OCI-LY7 (cell line): ENCODE measurements at regions not wholly inside any gene's neighbourhood (a gene's known extent, or its start where the extent isn't known, plus 50 kb on each side); places are given as distances from the start of the nearest gene placed in this dataset.

Experiments
- BruUV-seq: library from RNA; stranded (reverse); fragments of 400-500 nt; replicated peaks from 2 replicates; lab custom pipeline; 2021; lab: Mats Ljungman, UMichigan
- CTCF ChIA-PET: fragments of 300-600 bp; sonication (Branson Sonifier 250); formaldehyde crosslinking; loops from one replicate; lab custom pipeline; 2022; ENCODE audit warnings: antibody characterized with exemption; ENCODE audit not compliant: unreplicated experiment; lab: Charles Lee
- POLR2A ChIA-PET: fragments of 300-600 bp; sonication (Branson Sonifier 250); formaldehyde crosslinking; loops from one replicate; lab custom pipeline; 2022; ENCODE audit warnings: antibody characterized with exemption; lab: Charles Lee
- DNase-seq: peaks from one replicate; pipeline ENCODE4 v3.0.0-alpha.2; 2015; ENCODE audit warnings: low spot score
- H2AFZ ChIP-seq: fragments of 200-600 bp; sonication (generic), shearing (Covaris generic); 2 replicates; pipeline ENCODE4 v1.6.1; 2014; ENCODE audit warnings: mild to moderate bottlenecking, antibody characterized with exemption, low read length, moderate library complexity
- H3K27ac ChIP-seq: fragments of 200-600 bp; sonication (generic); 2 replicates; pipeline ENCODE4 v1.5.1; 2014; ENCODE audit warnings: mixed run types, low read depth, mild to moderate bottlenecking, moderate library complexity, low read length, inconsistent platforms; ENCODE audit not compliant: poor library complexity, severe bottlenecking
- H3K36me3 ChIP-seq: fragments of 200-600 bp; sonication (generic); 2 replicates; pipeline ENCODE4 v1.6.1; 2014; ENCODE audit warnings: mild to moderate bottlenecking, antibody characterized with exemption, low read length, moderate library complexity, mixed read lengths; ENCODE audit not compliant: insufficient read depth
- H3K4me1 ChIP-seq: fragments of 200-600 bp; sonication (generic); 2 replicates; pipeline ENCODE4 v1.5.1; 2014; ENCODE audit warnings: mild to moderate bottlenecking, low read length; ENCODE audit not compliant: insufficient read depth, poor library complexity, severe bottlenecking
- H3K4me2 ChIP-seq: fragments of 200-600 bp; sonication (generic); 2 replicates; pipeline ENCODE4 v1.6.1; 2014; ENCODE audit warnings: mild to moderate bottlenecking, low read length
- H3K4me3 ChIP-seq: fragments of 200-600 bp; sonication (generic); 2 replicates; pipeline ENCODE4 v1.5.1; 2014; ENCODE audit warnings: mild to moderate bottlenecking, low read depth, low read length; ENCODE audit not compliant: poor library complexity, severe bottlenecking
- H3K79me2 ChIP-seq: fragments of 200-600 bp; sonication (generic); 2 replicates; pipeline ENCODE4 v1.6.1; 2016; ENCODE audit warnings: low read depth, mild to moderate bottlenecking, low read length, moderate library complexity, mixed read lengths; ENCODE audit not compliant: insufficient read depth
- H3K9me2 ChIP-seq: fragments of 200-600 bp; sonication (generic); 2 replicates; pipeline ENCODE4 v1.6.1; 2016; ENCODE audit warnings: mild to moderate bottlenecking, low read length, mixed read lengths; ENCODE audit not compliant: insufficient read depth
- H3K9me3 ChIP-seq: fragments of 200-600 bp; sonication (generic); 2 replicates; pipeline ENCODE4 v1.6.1; 2014; ENCODE audit warnings: mild to moderate bottlenecking, mixed run types, low read length, mixed read lengths
- H4K20me1 ChIP-seq: fragments of 200-600 bp; sonication (generic); 2 replicates; pipeline ENCODE4 v1.6.1; 2014; ENCODE audit warnings: mild to moderate bottlenecking, antibody characterized with exemption, low read length, moderate library complexity, mixed read lengths; ENCODE audit not compliant: insufficient read depth
- EZH2phosphoT487 ChIP-seq: fragments of 200-600 bp; sonication (generic); IDR thresholded peaks from 2 replicates; pipeline ENCODE4 v1.6.1; 2018; ENCODE audit warnings: low read depth, borderline replicate concordance, mild to moderate bottlenecking, mixed run types, antibody characterized with exemption, low read length, moderate library complexity, mixed read lengths
- intact Hi-C: fragments of 100-400 bp; cut with micrococcal nuclease; formaldehyde crosslinking; loops from one replicate; pipeline ENCODE4 v1.10.0; 2022; ENCODE audit not compliant: unreplicated experiment
- TF ChIP-seq, protein P1 (sequence below): fragments of 200-600 bp; sonication (generic); conservative IDR thresholded peaks from 2 replicates; pipeline ENCODE4 v1.5.1; 2014; ENCODE audit warnings: mild to moderate bottlenecking, antibody characterized with exemption, low read length, moderate library complexity, mixed read lengths

DNA sequence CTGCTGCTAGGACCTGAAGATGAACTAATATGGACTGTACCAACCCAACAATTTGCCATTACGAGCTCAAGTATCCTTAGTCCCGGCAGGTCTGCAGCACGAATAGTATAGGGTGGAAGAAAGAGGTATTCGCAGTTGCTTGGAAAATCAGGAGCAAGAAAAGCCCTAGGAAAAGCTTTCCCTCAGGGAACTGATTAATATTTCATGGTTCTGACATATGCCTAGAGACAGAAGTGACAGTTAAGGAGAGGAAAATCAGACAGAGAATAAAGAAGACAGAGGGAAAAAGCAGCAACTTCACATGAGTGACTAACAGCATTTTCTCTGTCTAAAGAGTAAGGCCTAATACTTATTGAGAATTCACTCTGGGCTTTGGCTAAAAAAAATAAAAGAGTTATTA lies 602.9 kb upstream of the ATP2B1 start:
- Histone ChIP-seq H2AFZ (no peak overlapping the region), H3K79me2 (no peaks in the 10 kb centered on the region), H3K27ac (no peak overlapping the region), H3K36me3 (no peaks in the 10 kb centered on the region), H3K9me3 (no peaks in the 10 kb centered on the region), H3K4me3 (no peak overlapping the region), H3K4me1 (no peaks in the 10 kb centered on the region), H3K9me2 (no peaks in the 10 kb centered on the region), H3K4me2 (no peak overlapping the region), H4K20me1 (no peaks in the 10 kb centered on the region)
- TF ChIP-seq, protein P1, sequence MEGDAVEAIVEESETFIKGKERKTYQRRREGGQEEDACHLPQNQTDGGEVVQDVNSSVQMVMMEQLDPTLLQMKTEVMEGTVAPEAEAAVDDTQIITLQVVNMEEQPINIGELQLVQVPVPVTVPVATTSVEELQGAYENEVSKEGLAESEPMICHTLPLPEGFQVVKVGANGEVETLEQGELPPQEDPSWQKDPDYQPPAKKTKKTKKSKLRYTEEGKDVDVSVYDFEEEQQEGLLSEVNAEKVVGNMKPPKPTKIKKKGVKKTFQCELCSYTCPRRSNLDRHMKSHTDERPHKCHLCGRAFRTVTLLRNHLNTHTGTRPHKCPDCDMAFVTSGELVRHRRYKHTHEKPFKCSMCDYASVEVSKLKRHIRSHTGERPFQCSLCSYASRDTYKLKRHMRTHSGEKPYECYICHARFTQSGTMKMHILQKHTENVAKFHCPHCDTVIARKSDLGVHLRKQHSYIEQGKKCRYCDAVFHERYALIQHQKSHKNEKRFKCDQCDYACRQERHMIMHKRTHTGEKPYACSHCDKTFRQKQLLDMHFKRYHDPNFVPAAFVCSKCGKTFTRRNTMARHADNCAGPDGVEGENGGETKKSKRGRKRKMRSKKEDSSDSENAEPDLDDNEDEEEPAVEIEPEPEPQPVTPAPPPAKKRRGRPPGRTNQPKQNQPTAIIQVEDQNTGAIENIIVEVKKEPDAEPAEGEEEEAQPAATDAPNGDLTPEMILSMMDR, result no peak
- TF ChIP-seq EZH2phosphoT487, result no peak
- intact Hi-C loops, result no loop called here
- DNase-seq, result no peak
- ChIA-PET POLR2A (no interaction called here), CTCF (no interaction called here)
- no TSS peak for BruUV-seq

DNA sequence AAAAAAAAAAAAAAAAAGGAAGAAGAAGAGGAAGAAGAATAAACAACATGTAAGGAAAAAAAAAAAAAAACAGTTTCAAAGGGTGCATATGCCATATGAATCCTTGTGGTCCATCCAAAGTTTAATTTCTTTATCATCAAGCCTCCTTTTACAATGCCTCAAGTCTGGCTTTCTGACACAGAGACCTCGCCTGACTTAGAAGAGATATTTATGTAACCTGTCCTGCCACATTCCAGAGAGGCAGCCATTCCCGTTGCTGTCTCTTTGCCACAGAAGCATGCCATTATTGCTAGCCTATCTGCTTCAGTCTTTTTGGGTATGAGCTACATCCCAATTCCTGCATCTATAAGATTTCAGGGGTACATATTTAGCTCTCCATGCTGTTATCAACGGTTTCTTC lies 596.7 kb upstream of the ATP2B1 start:
- H3K79me2 ChIP-seq, result no peaks in the 10 kb centered on the region
- H3K9me2 ChIP-seq, result no peaks in the 10 kb centered on the region
- H3K4me1 ChIP-seq, result no peaks in the 10 kb centered on the region
- no peak for DNase-seq
- H3K4me2 ChIP-seq, result no peak overlapping the region
- ChIA-PET CTCF (no interaction called here), POLR2A (interaction anchor here (0.6 to 1.5 kb wide), 3 partner anchors 8 to 47 kb away, joined by 4 to 13 read pairs (median 5); no protein-coding TSS in a partner anchor)
- H2AFZ ChIP-seq, result no peak overlapping the region
- intact Hi-C loops, result no loop called here
- H3K36me3 ChIP-seq, result no peaks in the 10 kb centered on the region
- no peak overlapping the region for H3K4me3 ChIP-seq
- no peaks in the 10 kb centered on the region for H3K9me3 ChIP-seq
- no peak overlapping the region for H3K27ac ChIP-seq
- no TSS peak for BruUV-seq
- no peak for TF ChIP-seq EZH2phosphoT487
- TF ChIP-seq, protein P1, result no peak
- 0 out of 2 replicates have a peak, but pooled peaks cover 4% of the 10 kb centered on the region for H4K20me1 ChIP-seq

DNA sequence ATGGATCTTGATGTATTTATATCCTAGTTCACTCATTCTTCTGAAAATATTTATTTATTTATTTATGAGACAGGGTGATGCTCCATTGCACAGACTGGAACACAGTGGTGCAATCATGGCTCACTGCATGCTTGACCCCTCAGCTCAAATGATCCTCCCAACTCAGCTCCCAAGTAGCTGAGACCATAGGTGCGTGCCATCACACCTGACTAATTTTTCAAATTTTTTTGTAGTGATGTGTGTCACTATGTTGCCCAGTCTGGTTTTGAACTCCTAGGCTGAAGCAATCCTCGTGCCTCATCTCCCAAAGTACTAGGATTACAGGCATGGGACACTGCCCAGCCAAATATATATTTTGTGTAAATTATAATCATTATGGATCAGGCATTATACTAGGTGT lies 595.6 kb upstream of the ATP2B1 start:
- POLR2A ChIA-PET, result interaction anchor here (0.6 kb wide), 1 partner anchor 15 kb away, joined by 4 read pairs; no protein-coding TSS in a partner anchor

More for the DNA sequence above, 595.6 kb upstream of the ATP2B1 start:
- Histone ChIP-seq H4K20me1 (0 out of 2 replicates have a peak, but pooled peaks cover 4% of the 10 kb centered on the region), H3K9me3 (no peaks in the 10 kb centered on the region), H3K4me2 (no peak overlapping the region), H3K36me3 (no peaks in the 10 kb centered on the region), H3K4me1 (no peaks in the 10 kb centered on the region), H3K27ac (no peak overlapping the region), H3K4me3 (no peak overlapping the region), H3K9me2 (no peaks in the 10 kb centered on the region), H2AFZ (no peak overlapping the region), H3K79me2 (no peaks in the 10 kb centered on the region)
- no TSS peak for BruUV-seq
- DNase-seq, result no peak
- intact Hi-C loops, result no loop called here
- CTCF ChIA-PET, result no interaction called here
- TF ChIP-seq, protein P1, result no peak
- no peak for TF ChIP-seq EZH2phosphoT487
